ENCODE measurements at regions not wholly inside any gene's neighbourhood (a gene's known extent, or its start where the extent isn't known, plus 50 kb on each side); places are given as distances from the start of the nearest gene placed in this dataset.
"Not testable (repeated sequence)": the region's sequence is repeated elsewhere in the genome, so short reads cannot be mapped to it uniquely, and the experiment has no call there.

DNA sequence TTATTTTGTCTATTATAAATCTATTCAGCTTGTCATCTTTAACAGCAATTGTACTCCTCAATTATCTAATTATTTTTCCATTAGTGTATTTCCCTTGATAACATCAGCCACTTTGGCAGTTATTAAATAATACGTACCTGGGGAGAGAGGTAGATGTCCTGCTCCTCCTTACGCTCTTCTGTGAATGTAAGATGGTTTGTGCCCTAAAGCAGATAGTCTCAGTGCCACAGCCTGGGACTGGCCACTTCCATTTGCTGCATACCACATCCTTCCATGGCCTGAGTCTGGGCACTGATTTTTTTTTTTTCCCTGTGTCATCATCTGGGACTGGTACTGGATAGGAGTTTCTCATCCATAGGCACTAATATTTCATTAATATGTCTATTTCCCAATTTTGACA, 632.4 kb upstream of the LRRTM4 start:
- no peak for DNase-seq

DNA sequence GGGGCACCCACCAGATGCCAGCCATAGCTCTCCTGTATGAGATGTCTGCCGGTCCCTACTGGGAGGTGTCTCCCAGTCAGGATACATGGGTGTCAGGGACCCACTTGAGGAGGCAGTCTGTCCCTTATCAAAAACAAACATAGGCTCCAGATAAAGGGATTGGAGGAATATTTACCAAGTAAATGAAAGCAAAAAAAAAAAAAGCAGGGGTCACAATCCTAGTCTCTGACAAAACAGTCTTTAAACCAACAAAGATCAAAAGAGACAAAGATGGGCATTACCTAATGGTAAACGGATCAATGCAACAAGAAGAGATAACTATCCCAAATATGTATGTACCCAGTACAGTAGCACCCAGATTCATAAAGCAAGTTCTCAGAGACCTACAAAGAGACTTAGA, 640.0 kb upstream of the LRRTM4 start:
- DNase-seq, result no peak

DNA sequence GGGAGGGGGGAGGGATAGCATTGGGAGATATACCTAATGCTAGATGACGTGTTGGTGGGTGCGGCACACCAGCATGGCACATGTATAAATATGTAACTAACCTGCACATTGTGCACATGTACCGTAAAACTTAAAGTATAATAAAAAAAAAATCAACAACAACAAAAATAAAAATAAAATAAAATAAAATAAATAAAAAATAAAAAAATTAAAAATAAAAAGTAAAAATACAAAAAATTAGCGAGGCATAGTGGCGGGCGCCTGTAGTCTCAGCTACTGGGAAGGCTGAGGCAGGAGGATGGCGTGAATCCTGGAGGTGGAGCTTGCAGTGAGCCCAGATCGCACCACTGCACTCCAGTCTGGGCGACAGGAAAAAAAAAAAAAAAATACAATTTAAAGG, 650.0 kb upstream of the LRRTM4 start:
- DNase-seq, result not testable (repeated sequence)

DNA sequence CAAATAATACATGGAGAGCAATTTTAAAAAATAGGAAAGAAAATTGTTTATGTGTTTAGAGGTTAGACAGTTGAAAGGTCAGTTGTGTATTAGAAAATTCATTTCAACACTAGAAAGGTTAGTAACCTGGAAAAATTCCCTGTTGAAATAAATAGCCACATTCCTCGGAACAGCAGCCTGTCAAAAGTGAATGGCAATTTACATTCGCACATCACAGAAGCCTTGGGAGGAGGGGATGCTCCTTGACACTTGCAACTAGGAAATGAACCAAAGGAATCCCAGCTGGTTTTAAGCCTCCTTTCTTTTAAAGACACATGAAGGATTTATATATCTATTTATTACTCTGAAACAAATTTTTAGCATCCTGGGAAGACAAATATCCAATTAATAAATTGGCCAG, 653.5 kb upstream of the LRRTM4 start:
- no peak for DNase-seq

DNA sequence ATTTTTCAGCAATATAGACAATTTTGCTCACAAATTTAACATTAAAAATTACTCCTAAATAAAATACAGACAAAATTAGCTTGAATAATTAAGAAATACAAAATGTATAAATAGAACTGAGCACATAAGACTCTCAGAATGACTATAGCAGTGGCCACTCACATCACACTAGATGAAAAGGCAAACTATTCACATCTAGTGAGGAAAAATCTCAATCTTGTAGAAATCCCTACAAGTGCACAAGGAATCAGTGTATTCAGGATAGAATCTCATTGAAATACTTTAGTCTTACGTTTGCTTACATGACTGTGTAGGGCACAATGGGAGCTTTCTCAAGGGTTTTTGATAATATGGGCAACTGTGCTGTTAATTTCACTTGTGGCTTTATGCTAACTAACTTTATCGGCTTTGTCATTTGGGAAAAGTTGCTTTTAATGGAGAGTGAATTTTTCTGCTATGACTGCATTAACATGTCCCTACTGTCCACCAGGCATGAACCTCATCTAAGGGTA, 678.9 kb upstream of the LRRTM4 start:
- DNase-seq, result no peak

DNA sequence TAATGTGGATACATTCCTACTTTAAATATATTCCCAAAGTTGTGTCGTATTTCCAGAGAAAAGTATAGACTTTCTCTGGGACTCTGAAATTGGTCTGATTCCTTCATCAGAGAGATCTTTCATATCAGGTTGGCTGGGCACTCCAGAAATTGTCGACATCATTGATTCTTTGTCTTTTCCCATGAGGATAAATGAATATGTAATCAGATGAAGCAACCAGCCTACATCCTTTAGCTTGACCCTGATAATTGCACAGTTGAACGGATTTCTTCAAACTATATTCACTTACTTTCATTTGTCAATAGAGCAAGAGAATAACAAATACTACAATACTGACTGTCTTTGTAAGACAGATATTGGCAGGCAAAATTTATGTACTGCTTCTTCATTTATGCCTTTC, 680.2 kb upstream of the LRRTM4 start:
- DNase-seq, result no peak

DNA sequence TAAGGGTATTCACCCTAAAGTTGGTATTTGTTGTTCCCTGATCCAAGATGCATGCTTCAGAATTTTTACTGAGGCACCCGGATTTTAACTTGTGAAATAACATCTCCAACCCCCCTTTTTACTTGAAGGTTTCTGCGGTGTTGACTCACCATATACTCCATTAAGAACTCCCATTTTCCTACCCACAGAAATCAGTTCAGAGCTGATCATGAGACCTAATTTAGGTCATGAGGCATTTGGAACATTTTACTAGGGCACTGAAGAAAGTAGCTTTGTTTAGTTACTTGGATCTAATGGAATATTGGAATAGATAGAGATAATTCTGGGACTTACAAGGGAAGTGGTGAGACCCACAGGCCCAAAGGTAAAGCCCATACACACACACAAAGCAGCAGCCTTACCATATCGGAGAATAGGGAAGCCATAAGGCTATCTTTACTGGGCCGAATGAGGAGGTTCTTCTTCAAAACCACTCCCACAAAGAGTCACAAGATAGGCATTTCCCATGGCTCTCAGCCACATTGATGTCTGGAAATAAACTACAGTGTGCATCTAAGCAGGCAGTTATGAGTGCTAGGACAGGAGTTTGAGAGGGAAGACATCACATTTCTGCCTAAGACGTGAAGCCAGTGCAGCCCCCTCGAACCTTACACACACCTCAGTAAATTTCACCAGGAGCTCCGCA, 681.0 kb upstream of the LRRTM4 start:
- DNase-seq, result no peak

DNA sequence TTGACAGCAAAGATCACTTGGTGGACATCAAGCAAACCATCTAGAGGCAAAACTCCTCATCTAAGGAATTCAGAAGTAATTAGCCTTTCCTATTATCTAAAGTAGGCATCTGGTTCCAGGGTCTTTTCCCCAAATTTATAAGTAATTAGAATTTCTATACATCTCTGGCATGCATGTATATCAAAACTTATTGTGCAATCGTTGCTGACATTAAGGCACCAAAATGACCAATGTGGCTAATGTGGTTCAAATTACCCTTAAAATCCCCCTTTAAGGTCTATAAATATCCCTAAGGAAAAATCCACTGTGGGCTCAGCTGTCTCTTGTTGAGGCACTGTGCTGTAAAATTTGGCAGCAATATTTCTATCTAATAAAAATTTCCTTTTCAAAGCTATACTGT, 695.9 kb upstream of the LRRTM4 start:
- no peak for DNase-seq

DNA sequence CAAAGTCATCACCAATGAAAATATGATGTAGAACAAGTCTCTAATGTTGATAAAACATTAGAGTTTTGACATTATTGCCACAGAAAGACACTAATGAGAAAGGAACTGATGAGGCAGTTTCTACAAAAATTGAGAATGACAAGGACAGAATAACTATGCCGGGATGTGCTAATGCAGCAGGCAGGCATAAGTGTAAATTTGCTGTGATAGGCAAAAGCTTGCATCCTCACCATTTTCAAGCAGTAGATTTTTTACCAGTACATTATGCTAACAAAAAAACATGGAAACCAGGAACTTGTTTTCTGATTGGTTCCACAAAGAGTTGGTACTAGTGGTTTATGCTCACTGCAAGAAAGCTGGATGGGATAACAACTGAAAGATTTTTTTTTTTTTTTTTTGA, 715.5 kb upstream of the LRRTM4 start:
- no peak for DNase-seq

DNA sequence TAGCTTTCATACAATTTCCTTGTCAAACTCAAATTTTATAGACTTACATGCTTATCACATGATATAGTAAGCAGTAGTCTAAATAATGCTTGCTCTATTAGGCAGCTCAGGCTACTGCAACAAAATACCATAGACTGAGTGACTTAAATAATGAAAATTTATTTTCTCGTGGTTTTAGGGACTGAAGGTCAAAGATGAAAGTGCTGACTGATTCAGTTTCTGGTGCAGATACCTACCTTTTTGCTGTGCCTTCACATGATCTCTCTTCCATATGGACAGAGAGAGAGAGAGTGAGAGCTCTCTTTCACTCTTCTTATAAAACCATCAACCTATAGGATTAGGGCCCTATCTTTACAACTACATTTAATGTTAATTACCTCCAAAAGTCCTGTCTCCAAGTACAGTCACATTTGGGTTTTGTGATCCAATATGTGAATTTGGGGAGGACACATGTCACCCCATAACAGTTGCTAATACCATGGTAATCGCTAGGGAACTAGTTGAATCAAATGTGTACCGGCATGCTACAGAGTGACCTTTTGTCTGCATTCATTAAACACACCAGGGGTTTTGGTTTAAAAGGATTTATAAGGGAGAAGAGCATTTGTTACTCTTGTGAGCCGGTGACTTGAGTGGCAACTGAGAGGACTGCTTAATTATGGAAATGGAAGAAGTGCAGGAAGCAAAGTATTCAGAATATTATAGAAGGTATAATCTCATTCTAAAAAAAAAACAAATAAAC, 723.4 kb upstream of the LRRTM4 start:
- DNase-seq, result no peak

DNA sequence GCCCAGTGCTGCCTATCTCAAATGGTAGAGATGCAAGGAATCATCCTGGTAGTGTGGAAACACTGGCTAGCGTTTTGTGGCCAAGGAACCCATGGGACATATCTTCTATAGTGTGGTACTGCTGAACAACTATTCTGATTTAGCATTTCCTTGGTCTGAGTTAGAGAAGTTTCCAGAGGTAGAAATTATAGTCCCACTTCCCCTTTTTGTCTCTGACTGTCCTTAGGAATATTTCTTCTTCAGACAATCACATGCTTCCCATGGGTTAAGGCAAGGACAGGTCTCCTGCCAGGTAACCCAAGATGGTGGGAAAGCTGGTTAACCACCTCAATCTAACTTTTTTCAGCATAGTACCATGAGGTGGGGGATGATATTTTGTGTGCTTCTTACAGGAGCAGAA, 729.5 kb upstream of the LRRTM4 start:
- DNase-seq, result no peak

DNA sequence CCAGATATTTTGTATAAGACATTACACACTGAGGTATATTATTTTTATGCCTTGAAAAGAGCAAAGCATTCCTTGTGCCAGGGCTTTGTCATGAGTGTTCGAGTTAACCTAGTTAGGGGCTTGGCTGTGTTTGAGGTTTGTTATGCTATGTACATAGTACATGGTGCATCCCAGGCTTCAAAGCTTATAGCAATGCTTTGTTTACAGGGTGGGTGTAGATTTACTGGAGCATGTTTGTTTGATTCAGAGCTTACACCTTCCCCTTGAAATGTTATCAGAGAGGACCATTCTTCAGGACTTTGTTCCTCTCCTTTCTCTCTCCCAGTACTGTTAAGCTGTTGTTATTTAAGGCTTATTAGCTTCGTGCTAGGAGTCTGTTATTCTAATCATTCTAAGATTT, 738.7 kb upstream of the LRRTM4 start:
- DNase-seq, result no peak

DNA sequence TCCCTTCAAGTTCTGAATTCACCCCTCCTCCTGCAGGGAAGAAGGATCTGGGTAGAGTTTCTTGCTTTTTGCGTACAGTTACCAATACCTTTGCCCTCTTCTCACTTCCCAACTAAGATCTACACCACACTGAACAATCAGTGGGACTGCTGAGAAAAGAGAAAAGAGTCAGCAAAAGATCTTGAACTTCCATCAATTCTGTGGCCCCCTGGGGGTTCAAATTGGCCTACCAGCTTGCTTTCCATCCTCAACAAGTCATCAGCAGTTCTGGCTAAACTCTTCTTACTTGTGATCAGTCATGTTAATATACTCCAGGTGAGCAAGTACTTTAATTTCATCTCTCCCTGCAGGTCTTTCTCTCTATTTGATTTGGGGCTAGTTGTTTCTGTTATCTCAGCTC, 739.3 kb upstream of the LRRTM4 start:
- no peak for DNase-seq

DNA sequence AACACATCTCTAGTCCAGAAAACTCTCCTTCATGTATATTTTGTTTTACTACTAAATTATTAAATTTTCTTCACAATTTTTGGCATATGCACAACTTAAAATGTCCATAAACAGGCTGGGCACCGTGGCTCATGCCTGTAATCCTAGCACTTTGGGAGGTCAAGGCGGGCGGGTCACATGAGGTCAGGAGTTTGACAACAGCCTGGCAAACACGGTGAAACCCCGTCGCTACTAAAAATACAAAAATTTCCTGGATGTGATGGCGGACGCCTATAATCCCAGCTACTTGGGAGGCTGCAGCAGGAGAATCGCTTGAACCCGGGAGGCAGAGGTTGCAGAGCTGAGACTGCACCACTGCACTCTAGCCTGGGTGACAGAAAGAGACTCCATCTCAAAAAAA, 739.9 kb upstream of the LRRTM4 start:
- not testable (repeated sequence) for DNase-seq

DNA sequence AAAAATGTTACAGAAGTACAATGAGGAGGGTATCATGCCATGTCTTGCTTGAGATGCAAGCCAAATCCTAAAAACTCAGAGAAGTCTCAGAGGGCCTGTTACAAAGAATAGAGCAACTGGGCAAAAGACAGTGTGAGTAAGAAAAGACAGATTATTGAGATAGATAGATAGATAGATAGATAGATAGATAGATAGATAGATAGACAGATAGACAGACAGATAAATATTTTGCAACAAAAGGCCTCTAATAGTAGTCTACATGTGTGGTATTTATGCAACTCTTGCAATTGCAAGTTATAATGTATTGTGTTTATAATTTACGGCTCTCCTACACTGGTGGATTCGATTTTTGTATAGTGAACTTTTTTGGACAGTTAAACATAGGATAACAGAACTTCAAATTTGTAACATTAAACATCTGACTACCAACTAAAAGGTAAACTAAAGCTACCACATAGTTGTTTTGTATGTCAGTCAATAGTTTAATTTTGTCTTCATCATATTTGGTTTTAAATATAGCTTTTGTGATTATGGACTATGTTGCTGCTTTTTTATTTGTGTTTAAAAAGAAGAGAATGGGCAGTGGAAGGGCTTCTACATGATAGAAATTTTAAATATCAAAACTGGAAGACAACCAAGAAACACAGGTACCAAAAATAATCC, 740.7 kb upstream of the LRRTM4 start:
- DNase-seq, result no peak

DNA sequence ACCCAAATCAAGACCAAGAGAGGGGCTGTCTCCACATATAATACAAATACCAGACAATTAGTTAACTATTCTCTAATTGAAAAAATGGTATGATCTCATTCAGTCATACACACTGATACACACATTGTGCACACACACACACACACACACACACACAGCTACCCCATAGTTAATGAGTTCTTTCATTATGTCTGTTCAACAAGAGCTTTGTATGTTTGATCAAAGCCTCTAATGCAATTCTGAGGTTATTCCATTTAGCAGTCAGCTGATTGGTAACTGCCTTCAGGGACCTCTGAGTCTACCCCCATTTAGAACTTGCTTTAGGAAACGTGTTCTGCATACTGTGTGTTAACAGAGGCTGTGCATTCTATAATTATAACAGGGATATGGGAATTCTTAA, 741.4 kb upstream of the LRRTM4 start:
- no peak for DNase-seq

DNA sequence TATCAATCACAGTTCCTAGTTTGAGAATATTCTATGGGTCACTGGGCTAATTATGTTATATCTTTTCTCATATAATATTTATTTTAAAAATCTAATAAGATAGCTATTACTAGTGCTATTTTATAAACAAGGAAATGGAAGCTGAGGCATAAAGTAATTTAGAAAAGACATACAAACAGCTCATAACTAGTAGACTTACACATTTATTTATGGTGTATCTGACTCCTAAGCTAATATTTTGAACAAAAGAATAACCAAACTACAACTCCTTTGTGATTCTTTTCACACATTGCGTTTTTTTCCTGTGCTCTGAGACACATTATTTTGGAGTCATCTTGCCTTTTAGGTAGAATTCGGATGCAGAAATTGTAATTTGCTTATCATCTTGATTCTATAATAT, 742.0 kb upstream of the LRRTM4 start:
- no peak for DNase-seq

DNA sequence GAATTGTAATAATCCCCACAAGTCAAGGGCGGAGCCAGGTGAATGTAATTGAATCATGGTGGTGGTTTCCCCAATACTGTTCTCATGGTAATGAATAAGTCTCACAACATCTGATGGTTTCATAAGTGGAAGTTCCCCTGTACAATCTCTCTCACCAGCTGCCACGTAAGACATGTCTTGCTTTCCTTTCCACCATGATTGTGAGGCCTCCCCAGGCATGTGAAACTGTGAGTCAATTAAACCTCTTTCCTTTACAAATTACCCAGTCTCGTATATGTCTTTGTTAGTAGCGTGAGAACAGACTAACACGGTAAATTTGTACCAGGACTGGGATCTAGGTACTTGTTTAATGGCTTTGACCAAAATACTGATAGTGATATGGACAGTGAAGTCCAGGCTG, 744.3 kb upstream of the REG3G start:
- DNase-seq, result no peak

DNA sequence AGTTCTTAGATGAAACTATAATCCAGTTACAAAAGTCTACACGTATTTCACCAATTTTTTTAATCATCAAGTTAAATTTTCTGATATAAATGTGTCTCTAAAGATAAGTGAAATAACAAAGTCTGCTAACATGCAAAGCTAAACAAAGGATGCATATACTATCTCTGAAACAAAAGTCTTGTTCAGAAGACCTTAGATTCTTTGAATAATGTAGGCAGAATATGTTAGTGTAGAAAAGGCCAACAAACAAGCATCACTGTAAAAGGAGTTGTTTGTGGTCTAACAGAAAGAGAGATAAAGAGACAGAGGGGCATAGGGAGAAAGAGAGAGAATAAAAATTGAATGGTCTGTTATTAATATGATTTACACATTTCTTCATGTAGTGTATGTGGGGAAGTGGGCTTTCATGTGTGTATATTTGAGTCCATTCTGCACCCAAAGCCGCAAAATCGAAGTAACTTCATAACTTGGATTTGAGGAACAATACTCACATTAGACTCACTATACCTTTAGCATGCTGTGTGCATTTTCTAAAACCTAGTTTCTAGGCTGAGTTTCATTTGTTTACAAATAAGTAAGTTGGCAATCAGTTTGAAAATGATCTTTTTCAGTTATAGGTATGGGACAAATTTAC, 734.8 kb upstream of the REG3G start:
- DNase-seq, result no peak

DNA sequence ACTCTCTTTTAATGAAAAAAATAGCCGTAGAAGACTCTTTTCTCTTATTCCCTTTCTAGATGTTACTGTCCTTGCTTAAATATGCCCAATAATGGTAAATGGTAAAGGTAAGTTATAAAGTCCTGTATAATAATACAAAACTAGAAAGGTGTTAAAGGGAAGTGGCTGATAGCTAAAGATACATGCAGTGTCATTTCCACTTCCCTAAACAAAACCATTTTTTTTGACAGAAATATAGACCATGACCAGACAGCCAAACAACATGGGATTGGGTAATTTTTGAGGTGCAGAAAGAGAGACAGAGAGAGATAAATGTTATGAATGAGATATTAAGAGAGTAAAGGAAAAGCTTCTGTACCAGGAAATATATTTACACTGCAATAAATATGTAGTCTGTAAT, 731.7 kb upstream of the REG3G start:
- no peak for DNase-seq

DNA sequence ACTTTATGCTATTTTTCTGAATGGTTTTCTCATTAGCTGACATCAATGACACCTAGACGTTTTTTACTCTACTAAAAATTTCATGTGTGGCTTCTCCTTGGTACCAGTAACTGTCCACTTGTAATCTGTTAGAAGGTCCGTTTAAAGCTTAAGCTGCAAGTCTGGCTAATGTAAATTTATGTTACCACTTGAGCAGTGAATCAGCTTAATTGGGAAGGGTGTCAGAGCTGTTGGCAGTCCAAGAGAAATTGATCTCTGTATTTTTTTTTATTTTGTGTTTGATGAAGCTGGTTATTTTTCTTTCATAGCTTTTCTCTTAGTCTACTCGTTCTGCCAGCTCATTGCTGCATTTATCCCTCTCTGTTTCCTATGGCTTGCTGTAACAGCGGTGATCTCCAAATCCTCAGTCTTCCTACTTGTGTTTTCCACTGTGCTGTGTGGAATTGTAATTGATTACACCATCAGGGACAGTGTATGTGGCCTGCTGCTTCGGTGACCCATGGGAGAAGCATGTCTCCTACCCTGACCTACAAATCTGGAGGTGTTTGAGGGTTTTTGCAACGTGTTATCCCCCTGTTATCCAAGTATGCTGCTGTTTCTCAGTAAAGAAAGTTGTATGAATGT, 724.2 kb upstream of the REG3G start:
- DNase-seq, result no peak

DNA sequence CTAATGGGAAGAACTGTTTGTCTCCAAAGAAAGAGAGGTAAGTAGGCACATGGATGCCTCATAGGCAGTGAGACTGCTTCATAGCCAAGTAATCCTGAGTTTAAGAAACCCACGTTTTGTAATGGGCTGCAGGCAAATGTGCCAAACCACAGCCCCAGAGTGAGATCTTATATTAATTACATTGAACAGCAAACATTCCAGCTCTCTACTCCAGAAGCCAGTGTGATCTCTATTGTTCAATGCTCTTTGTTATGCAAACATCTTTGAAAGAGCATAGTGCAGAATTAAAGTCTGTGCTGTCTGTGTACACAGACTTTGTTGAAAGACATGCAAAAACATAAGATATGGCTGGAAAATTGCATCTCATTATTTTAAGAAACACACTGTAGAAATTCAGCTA, 720.8 kb upstream of the REG3G start:
- DNase-seq, result no peak

DNA sequence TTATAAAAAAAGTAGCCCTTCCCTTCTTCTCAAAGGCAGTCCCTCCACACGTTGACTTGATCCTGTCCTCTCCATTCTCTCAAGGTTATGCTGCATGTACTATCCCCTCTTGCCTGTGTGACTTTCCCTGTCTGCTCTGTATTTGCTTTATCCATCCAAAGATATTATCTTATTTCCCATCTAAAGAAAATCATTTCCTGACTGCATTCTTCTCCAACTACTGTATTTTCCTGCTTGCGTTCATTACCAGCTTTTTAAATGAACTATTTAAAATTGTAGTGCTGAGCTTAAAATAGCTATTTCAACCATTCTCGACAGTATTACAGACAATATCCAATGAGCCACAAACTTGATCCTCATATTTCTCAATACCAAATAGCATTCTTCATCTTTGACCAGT, 716.0 kb upstream of the REG3G start:
- no peak for DNase-seq

Measured in COR-L47 (cell line).